Stimulated activated CD8-positive, alpha-beta memory T cell treated with anti-CD3 and anti-CD28 coated beads, Interleukin-7, amount 100 ng/mL, for 24 hours (primary cell): ENCODE measurements at regions not wholly inside any gene's neighbourhood (a gene's known extent, or its start where the extent isn't known, plus 50 kb on each side); places are given as distances from the start of the nearest gene placed in this dataset.

Experiments used
- DNase-seq: peaks from one replicate; pipeline ENCODE4 v3.0.0-alpha.2; 2020; ENCODE audit warnings: low read depth

GRCh38 chr6:15801912-15802311, 139.1 kb upstream of the DTNBP1 start:
- DNase-seq, result no peak

DNA sequence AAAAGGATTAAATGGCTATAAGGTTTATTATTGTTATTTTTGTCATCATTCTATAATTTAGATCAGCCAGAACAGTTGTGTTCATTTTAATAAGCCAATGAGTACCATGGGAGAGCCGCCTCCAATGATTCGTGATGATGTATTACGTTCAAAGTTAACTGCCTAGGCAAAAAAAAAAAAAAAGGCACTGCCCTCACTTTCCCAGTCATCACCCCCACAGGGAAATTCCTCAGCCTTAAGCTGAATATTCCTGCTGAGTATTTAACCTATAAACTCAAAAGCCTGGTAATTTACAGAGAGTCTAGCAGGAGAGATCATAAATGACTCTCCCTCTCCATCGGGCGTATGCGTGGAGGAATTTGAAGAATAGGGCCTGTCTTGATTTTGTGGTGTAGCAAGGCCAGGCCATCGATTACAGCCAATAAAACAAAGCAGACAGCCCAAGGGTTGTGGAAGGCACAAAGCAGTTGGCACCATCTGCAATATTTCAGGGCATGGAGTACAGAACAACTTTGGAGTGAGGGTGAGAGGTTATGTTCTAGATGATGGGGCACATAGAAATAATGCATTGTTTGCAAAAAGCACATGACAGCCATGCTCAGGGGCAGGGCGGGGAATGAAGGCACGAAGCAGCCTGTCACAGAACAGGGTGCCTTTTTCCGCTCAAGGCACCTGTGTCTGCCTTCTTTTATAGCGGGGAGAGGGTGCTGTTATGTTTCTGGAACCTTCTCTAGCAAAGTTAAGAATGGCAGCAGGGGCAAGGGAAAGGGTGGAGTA, 138.2 kb upstream of the DTNBP1 start:
- DNase-seq, result no peak

DNA sequence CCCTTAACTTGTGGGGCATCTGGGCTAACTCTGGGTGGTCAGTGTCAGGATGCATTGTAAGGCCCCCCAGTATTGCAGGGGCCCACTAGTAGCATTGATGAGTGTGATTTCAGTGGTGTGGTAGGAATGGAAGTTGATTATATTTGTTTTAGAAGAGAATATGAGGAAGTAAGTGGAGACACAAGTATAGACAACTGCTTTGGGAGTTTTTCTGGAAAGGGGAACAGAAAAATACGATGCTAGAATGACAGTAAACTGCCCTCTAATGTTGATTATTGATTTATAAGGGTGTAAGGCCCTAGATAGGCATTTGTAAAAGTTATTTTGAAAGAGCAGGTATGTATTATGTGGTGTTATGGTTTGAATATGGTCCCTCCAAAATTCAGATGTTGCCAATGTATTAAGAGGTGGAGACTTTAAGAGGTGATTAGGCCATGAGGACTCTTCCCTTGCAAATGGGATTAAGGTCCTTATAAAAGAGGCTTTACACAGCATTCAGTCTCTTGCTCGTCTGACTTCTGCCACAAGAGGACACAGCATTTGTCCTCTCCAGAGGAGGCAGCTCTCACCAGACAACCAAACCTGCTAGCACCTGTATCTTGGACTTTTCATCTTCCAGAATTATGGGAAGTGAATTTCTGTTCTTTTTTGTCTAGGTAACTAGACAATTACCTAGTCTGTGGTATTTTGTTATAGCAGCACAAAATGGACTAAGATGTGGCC, 135.9 kb upstream of the DTNBP1 start:
- DNase-seq, result no peak

DNA sequence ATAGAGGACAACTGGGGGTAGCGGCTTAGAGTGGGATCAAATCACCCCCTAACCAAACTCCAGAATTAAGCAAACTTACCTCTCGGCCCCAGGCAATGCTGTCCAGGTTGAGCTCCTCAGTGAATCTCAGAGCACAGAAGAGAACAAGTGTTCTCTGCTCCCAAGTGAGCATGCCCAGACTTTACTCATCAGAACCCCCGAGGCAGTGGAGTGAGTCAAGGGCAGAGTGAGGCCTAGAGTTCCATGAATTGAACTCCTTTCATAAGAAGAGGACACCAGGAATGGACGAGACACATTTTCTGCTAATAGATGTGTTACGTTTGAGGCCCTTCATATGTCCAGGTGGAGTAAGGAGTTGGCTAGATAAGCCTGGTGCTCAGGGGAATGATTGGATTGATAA, 134.0 kb upstream of the DTNBP1 start:
- DNase-seq, result no peak

GRCh38 chr6:15796130-15796771, 133.4 kb upstream of the DTNBP1 start:
- DNase-seq, result no peak

DNA sequence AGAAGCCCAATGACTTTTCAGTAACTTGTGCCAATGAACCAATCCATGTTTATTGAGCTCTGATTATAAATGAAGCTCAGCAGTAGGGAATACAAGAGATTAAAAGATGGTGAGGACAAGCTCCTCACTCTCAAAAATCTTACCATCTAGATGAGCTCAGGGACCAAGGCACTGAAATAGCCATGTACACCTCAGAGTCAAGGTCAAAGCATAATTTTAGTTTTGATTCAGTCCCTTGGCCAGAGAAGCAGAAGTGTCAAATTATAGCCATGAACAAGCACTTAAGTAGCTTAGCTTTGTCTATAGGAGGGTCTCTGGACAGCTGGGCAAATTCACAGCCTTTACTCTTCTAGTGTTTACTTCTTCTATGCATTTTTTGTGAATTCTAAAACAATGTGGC, 131.0 kb upstream of the DTNBP1 start:
- DNase-seq, result no peak

DNA sequence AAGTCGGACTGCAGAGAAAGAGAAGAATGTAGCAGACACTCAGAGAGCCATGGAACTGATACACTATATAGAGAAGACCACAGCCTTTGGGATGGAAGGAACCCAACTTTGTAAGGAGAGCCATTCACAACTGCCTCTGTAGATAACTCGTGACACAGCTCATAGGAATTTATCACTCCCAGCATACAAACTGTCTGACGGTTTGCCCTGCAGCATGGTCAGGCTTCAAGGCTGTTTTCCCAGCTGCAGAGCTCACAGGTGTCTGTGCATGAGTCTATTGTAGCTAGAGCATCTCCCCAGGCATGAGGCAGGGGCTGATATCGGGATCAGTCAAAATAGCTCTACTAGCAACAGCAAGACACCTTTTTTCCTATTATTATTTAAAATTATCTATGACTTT, 130.5 kb upstream of the DTNBP1 start:
- no peak for DNase-seq

GRCh38 chr6:15792842-15793241, 130.0 kb upstream of the DTNBP1 start:
- no peak for DNase-seq

DNA sequence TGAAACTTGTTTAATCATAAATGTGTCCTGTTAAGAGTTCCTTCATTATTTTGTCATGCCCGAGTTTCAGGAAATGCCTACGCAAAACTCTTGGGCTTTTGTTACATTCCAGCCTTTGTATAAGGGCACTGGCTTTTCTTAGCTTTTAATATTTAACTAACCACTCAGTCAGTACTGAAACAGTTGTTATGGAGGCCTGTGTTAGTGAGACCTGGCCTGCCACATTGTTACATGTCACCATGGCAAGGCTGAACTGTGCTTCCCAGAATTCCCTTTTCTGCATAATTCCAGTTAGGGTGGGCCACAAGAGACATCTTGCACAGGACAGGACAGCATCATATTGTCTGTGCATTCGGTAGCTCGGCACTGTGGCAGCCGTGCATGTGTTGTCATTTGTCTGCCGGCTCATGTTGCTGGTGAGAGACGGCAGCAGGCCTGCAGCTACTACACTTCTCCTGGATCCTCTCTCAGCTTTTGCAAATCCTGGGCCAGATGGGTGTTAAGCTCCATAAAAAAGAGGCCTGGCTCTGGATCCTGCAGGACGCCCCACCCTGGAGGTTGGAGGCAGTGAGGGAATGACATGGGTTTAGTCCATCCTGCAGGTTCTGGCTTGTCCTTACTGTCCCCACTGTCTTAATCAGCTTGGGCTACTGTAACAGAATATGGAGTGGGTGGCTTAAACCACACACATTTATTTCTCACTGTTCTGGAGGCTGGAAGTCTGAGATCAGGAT, 128.8 kb upstream of the DTNBP1 start:
- DNase-seq, result no peak

- no peak for DNase-seq
Measured at GRCh38 chr6:15790116-15790515, 127.3 kb upstream of the DTNBP1 start.

GRCh38 chr6:15786846-15787245, 124.0 kb upstream of the DTNBP1 start:
- no peak for DNase-seq

- DNase-seq, result no peak
Measured at GRCh38 chr6:15783484-15783883, 120.7 kb upstream of the DTNBP1 start.

GRCh38 chr6:15781890-15782289, 119.1 kb upstream of the DTNBP1 start:
- no peak for DNase-seq

GRCh38 chr6:15781333-15781732, 118.5 kb upstream of the DTNBP1 start:
- DNase-seq, result no peak

DNA sequence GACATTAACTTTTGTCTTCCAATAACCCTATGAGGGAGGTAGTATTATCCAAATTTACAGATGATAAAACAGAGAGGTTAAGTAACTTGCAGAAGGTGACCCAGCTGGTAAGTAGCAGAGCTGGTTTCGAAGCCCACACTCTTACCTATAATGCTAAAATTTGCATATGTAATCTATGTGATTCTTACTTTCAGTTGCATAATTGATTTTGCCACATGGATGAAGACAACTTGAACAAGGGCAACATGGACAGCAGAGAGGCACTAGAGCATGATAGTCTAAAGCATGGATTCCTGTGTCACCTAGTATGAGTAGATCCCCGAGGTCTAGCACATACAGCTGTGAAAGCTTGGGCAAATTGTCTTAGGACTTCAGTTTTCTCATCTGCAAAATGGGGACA, 117.6 kb upstream of the DTNBP1 start:
- no peak for DNase-seq

GRCh38 chr6:15779726-15780125, 116.9 kb upstream of the DTNBP1 start:
- DNase-seq, result no peak

GRCh38 chr6:15776458-15776980, 113.7 kb upstream of the DTNBP1 start:
- no peak for DNase-seq

DNA sequence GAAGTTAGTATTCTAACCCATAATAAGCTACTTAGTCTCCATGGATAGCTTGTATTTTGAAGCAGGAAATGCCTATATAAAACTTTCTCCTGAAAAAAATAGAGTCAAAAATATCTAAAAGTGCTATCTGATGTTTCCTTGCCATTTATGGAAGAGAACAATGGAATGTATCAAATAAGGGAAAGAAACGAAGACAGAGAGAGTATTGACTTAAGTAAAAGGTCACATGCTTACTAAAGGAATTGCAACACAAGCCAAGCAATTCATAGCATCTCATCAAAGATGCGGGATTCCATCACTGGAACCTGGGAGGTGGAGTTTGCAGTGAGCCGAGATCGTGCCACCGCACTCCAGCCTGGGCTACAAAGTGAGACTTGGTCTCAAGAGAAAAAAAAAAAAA, 112.9 kb upstream of the DTNBP1 start:
- DNase-seq, result no peak

DNA sequence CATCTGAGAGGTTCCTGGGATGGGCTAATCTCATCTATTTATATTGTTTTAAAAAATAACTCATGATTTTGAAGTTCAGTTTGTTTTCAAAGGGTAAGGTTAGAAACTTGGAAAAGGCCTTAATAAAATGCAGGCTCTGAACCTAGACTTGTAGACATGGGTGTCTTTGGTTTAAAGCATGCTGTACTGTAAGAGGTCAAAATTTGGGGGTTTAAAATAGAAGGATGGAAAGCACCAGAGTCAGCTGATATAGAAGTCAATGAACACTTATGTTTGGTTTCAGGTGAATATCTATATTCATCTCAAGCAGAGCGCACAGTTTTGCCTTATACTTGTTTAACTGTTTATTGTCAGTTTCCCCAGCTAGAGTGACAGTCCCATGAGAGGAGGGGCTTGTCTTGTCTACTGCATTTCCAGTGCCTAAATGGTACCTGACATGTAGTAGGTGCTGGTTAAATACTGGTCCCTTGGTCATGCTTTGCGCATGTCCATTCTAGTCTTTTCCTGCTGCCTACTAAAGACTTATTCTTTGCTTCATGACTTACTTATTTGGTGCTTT, 112.3 kb upstream of the DTNBP1 start:
- DNase-seq, result no peak

DNA sequence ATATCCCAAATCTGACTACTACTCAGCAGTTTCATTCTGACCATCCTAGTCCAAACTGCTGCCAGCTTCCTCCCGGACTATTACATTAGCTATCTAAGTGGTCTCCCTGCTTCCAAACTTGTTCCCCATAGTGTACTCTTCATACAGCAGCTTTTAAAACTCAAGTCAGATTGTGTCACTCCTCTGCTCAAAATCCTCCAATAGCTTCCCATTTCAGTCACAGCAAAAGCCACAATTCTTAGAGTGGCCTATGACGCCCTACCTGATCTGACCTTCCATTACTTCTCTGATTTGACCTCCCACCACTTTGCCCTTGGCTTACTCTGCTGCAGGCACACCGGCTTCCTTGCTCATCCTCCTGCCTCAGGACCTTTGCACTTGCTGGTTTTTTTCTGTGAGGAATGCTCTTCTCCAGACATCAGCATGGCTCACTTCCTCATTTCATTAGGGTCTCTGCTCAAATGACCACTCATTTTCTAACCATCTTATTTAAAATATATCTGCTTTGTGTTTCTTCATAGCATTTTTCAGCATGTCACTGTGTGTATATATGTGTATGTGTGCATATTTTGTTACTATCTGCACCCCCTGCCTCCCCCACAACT, 111.1 kb upstream of the DTNBP1 start:
- DNase-seq, result no peak

- no peak for DNase-seq
Measured at GRCh38 chr6:15770347-15771143, 107.7 kb upstream of the DTNBP1 start.
